NCI-H526 (cell line): ENCODE measurements at regions not wholly inside any gene's neighbourhood (a gene's known extent, or its start where the extent isn't known, plus 50 kb on each side); places are given as distances from the start of the nearest gene placed in this dataset.

Experiments used
- DNase-seq, 2 experiments: peaks; one replicate each; lab custom pipeline; 2025; lab: John Stamatoyannopoulos, UW

GRCh38 chr7:94272821-94273583 lies 121.7 kb upstream of the COL1A2 start:
- DNase-seq = no peak

- no peak for DNase-seq
These were observed 119.9 kb upstream of the COL1A2 start for GRCh38 chr7:94274828-94275227.

GRCh38 chr7:94276027-94276426 lies 118.7 kb upstream of the COL1A2 start:
- no peak for DNase-seq

- peak; percentile 13 to 52 for DNase-seq
These were observed 117.9 kb upstream of the COL1A2 start for GRCh38 chr7:94276795-94277194.

GRCh38 chr7:94277236-94277635 lies 117.5 kb upstream of the COL1A2 start:
- no peak for DNase-seq

GRCh38 chr7:94280851-94281250 lies 113.8 kb upstream of the COL1A2 start:
- no peak for DNase-seq

- no peak for DNase-seq
These were observed 110.6 kb upstream of the COL1A2 start for GRCh38 chr7:94284104-94284503.

GRCh38 chr7:94286111-94286510 lies 108.6 kb upstream of the COL1A2 start:
- no peak for DNase-seq

GRCh38 chr7:94288096-94288495 lies 106.6 kb upstream of the COL1A2 start:
- no peak for DNase-seq

- DNase-seq = peak; percentile 66 to 87
These were observed 105.6 kb upstream of the COL1A2 start for GRCh38 chr7:94289071-94289470.

- no peak for DNase-seq
These were observed 100.1 kb upstream of the COL1A2 start for GRCh38 chr7:94294471-94295131.

GRCh38 chr7:94295850-94296249 lies 98.8 kb upstream of the COL1A2 start:
- DNase-seq = peak; percentile 54 to 76

GRCh38 chr7:94296881-94297280 lies 97.8 kb upstream of the COL1A2 start:
- DNase-seq = no peak

- peak in 1 of 2 experiments; percentile 23 for DNase-seq
These were observed 97.3 kb upstream of the COL1A2 start for GRCh38 chr7:94297397-94297838.

GRCh38 chr7:94298943-94299342 lies 95.8 kb upstream of the COL1A2 start:
- no peak for DNase-seq

- no peak for DNase-seq
These were observed 94.4 kb upstream of the COL1A2 start for GRCh38 chr7:94300176-94300835.

- DNase-seq = peak; percentile 23 to 46
These were observed 93.6 kb upstream of the COL1A2 start for GRCh38 chr7:94301024-94301586.

- DNase-seq = peak in 1 of 2 experiments; percentile 32
These were observed 91.6 kb upstream of the COL1A2 start for GRCh38 chr7:94303118-94303517.

GRCh38 chr7:94303695-94304094 lies 91.0 kb upstream of the COL1A2 start:
- DNase-seq = no peak

GRCh38 chr7:94304878-94305277 lies 89.8 kb upstream of the COL1A2 start:
- no peak for DNase-seq

- no peak for DNase-seq
These were observed 88.9 kb upstream of the COL1A2 start for GRCh38 chr7:94305836-94306235.

- no peak for DNase-seq
These were observed 87.2 kb upstream of the COL1A2 start for GRCh38 chr7:94307399-94308048.
